KMS-11 (cell line): ENCODE measurements at regions not wholly inside any gene's neighbourhood (a gene's known extent, or its start where the extent isn't known, plus 50 kb on each side); places are given as distances from the start of the nearest gene placed in this dataset.

ENCODE experiments used
- H2AFZ ChIP-seq: fragments of 200-600 bp; sonication (generic); 2 replicates; pipeline ENCODE4 v1.6.1; 2016; ENCODE audit warnings: antibody characterized with exemption, mixed run types, low read depth
- H3K27ac ChIP-seq: fragments of 200-600 bp; sonication (generic); 2 replicates; pipeline ENCODE4 v1.6.1; 2016; ENCODE audit warnings: mild to moderate bottlenecking, mixed run types
- H3K27me3 ChIP-seq: fragments of 200-600 bp; sonication (generic); 2 replicates; pipeline ENCODE4 v1.6.1; 2017; ENCODE audit warnings: mild to moderate bottlenecking, low read depth, mixed run types, moderate library complexity; ENCODE audit not compliant: insufficient read depth
- H3K36me3 ChIP-seq: fragments of 200-600 bp; sonication (generic); 2 replicates; pipeline ENCODE4 v1.6.1; 2017; ENCODE audit warnings: mild to moderate bottlenecking, mixed run types; ENCODE audit not compliant: insufficient read depth
- H3K4me1 ChIP-seq: fragments of 200-600 bp; sonication (generic); 2 replicates; pipeline ENCODE4 v1.6.1; 2016; ENCODE audit warnings: mild to moderate bottlenecking, low read depth, mixed run types; ENCODE audit not compliant: poor library complexity, severe bottlenecking
- H3K4me2 ChIP-seq: fragments of 200-600 bp; sonication (generic); 2 replicates; pipeline ENCODE4 v1.7.0; 2016; ENCODE audit warnings: mild to moderate bottlenecking, mixed run types
- H3K4me3 ChIP-seq: fragments of 200-600 bp; sonication (generic); IDR thresholded peaks from 2 replicates; pipeline ENCODE4 v1.6.1; 2017; ENCODE audit warnings: low read depth, low read length, mixed read lengths; ENCODE audit not compliant: insufficient read depth
- H3K79me2 ChIP-seq: fragments of 200-600 bp; sonication (generic); 2 replicates; pipeline ENCODE4 v1.6.1; 2016; ENCODE audit warnings: low read depth, mixed run types; ENCODE audit not compliant: insufficient read depth
- H3K9ac ChIP-seq: fragments of 200-600 bp; sonication (generic); 2 replicates; pipeline ENCODE4 v1.6.1; 2016; ENCODE audit warnings: mild to moderate bottlenecking, mixed run types
- H4K20me1 ChIP-seq: fragments of 200-600 bp; sonication (generic); 2 replicates; pipeline ENCODE4 v1.6.1; 2016; ENCODE audit warnings: mild to moderate bottlenecking, mixed run types; ENCODE audit not compliant: insufficient read depth
- CTCF ChIP-seq: fragments of 200-600 bp; sonication (generic); conservative IDR thresholded peaks from 2 replicates; pipeline ENCODE4 v1.6.1; 2017; ENCODE audit warnings: low read depth, mild to moderate bottlenecking, antibody characterized with exemption, low read length, moderate library complexity, mixed read lengths

GRCh38 chr18:26700728-26701127, 152.4 kb upstream of the KCTD1 start:
- Histone ChIP-seq H3K27me3 (no peaks in the 10 kb centered on the region), H3K27ac (no peak overlapping the region), H3K79me2 (no peaks in the 10 kb centered on the region), H3K4me1 (no peaks in the 10 kb centered on the region), H3K4me3 (no peak overlapping the region), H4K20me1 (no peaks in the 10 kb centered on the region), H3K36me3 (no peaks in the 10 kb centered on the region), H3K4me2 (no peak overlapping the region), H2AFZ (no peak overlapping the region), H3K9ac (no peak overlapping the region)
- TF ChIP-seq CTCF = no peak

GRCh38 chr18:26700201-26700600, 151.8 kb upstream of the KCTD1 start:
- no peak for TF ChIP-seq CTCF
- H3K4me2 ChIP-seq = no peak overlapping the region
- H3K79me2 ChIP-seq = no peaks in the 10 kb centered on the region
- no peaks in the 10 kb centered on the region for H3K27me3 ChIP-seq
- no peaks in the 10 kb centered on the region for H3K4me1 ChIP-seq
- no peak overlapping the region for H3K4me3 ChIP-seq
- no peaks in the 10 kb centered on the region for H4K20me1 ChIP-seq
- no peaks in the 10 kb centered on the region for H3K36me3 ChIP-seq
- no peak overlapping the region for H2AFZ ChIP-seq
- no peak overlapping the region for H3K27ac ChIP-seq
- no peak overlapping the region for H3K9ac ChIP-seq

- no peaks in the 10 kb centered on the region for H3K27me3 ChIP-seq
- H3K4me3 ChIP-seq = no peak overlapping the region
- H3K9ac ChIP-seq = no peak overlapping the region
- H3K79me2 ChIP-seq = no peaks in the 10 kb centered on the region
- H3K4me2 ChIP-seq = no peak overlapping the region
- no peak overlapping the region for H2AFZ ChIP-seq
- H4K20me1 ChIP-seq = no peaks in the 10 kb centered on the region
- no peak overlapping the region for H3K27ac ChIP-seq
- H3K36me3 ChIP-seq = no peaks in the 10 kb centered on the region
- TF ChIP-seq CTCF = no peak
- no peaks in the 10 kb centered on the region for H3K4me1 ChIP-seq
Measured at GRCh38 chr18:26697186-26697884, 149.0 kb upstream of the KCTD1 start.

- Histone ChIP-seq H2AFZ (no peak overlapping the region), H3K4me3 (no peak overlapping the region), H3K27ac (no peak overlapping the region), H3K27me3 (no peaks in the 10 kb centered on the region), H3K36me3 (no peaks in the 10 kb centered on the region), H3K9ac (no peak overlapping the region), H4K20me1 (no peaks in the 10 kb centered on the region), H3K4me1 (no peaks in the 10 kb centered on the region), H3K4me2 (no peak overlapping the region), H3K79me2 (no peaks in the 10 kb centered on the region)
- no peak for TF ChIP-seq CTCF
Measured at GRCh38 chr18:26696786-26697185, 148.4 kb upstream of the KCTD1 start.
